ENCODE measurements at regions not wholly inside any gene's neighbourhood (a gene's known extent, or its start where the extent isn't known, plus 50 kb on each side); places are given as distances from the start of the nearest gene placed in this dataset.
"Not testable (repeated sequence)": the region's sequence is repeated elsewhere in the genome, so short reads cannot be mapped to it uniquely, and the experiment has no call there.

DNA sequence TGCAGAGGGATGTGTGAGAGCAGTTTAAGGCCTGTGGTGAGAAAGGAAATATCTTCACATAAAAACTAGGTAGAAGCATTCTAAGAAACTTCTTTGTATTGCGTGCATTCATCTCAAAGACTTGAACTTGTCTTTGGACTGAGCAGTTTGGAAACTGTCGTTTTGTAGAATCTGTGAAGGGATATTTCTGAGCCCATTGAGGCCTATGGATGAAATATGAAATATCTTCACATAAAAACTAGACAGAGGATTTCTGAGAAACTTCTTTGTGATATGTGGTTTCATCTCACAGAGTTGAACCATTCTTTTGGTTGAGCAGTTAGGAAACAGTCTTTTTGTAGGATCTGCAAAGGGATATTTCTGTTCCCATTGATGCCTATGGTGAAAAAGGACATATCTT lies 3173.4 kb downstream of the TUBA3C start:
- TF ChIP-seq ERF (CRISPR knock-in tag; IDR thresholded peaks at IDR 0.05); ZZZ3 (IDR thresholded peaks at IDR 0.05); JUND (IDR thresholded peaks at IDR 0.05; ENCODE audit: borderline replicate concordance, low read depth, low read length); JUND (tag; IDR thresholded peaks at IDR 0.05; ENCODE audit: borderline replicate concordance, low read depth, low read length); HOXB6 (CRISPR knock-in tag; IDR thresholded peaks at IDR 0.05; ENCODE audit: borderline replicate concordance); RBM15 (IDR thresholded peaks at IDR 0.05; ENCODE audit: insufficient read depth, low read length); EP300 (IDR thresholded peaks at IDR 0.05; ENCODE audit: low read length): not testable (repeated sequence)
- TF ChIP-seq, protein P1, sequence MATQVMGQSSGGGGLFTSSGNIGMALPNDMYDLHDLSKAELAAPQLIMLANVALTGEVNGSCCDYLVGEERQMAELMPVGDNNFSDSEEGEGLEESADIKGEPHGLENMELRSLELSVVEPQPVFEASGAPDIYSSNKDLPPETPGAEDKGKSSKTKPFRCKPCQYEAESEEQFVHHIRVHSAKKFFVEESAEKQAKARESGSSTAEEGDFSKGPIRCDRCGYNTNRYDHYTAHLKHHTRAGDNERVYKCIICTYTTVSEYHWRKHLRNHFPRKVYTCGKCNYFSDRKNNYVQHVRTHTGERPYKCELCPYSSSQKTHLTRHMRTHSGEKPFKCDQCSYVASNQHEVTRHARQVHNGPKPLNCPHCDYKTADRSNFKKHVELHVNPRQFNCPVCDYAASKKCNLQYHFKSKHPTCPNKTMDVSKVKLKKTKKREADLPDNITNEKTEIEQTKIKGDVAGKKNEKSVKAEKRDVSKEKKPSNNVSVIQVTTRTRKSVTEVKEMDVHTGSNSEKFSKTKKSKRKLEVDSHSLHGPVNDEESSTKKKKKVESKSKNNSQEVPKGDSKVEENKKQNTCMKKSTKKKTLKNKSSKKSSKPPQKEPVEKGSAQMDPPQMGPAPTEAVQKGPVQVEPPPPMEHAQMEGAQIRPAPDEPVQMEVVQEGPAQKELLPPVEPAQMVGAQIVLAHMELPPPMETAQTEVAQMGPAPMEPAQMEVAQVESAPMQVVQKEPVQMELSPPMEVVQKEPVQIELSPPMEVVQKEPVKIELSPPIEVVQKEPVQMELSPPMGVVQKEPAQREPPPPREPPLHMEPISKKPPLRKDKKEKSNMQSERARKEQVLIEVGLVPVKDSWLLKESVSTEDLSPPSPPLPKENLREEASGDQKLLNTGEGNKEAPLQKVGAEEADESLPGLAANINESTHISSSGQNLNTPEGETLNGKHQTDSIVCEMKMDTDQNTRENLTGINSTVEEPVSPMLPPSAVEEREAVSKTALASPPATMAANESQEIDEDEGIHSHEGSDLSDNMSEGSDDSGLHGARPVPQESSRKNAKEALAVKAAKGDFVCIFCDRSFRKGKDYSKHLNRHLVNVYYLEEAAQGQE (IDR thresholded peaks at IDR 0.05; ENCODE audit: borderline replicate concordance) = not testable (repeated sequence)
- TF ChIP-seq, protein P1 (CRISPR knock-in tag; IDR thresholded peaks at IDR 0.05; ENCODE audit: low read depth) = not testable (repeated sequence)
